ENCODE measurements at regions not wholly inside any gene's neighbourhood (a gene's known extent, or its start where the extent isn't known, plus 50 kb on each side); places are given as distances from the start of the nearest gene placed in this dataset.
"Not testable (repeated sequence)": the region's sequence is repeated elsewhere in the genome, so short reads cannot be mapped to it uniquely, and the experiment has no call there.

GRCh38 chr3:165635791-165636683 lies 201.2 kb downstream of the BCHE start:
- DNase-seq (ENCODE audit: low read depth): no peak

GRCh38 chr3:165624761-165625160 lies 212.5 kb downstream of the BCHE start:
- DNase-seq (ENCODE audit: low read depth): no peak

- no peak for DNase-seq (ENCODE audit: low read depth)
Observed at GRCh38 chr3:165622356-165622755, 214.9 kb downstream of the BCHE start.

GRCh38 chr3:165619069-165619468 lies 218.2 kb downstream of the BCHE start:
- no peak for DNase-seq (ENCODE audit: low read depth)

- no peak for DNase-seq (ENCODE audit: low read depth)
Observed at GRCh38 chr3:165617134-165617533, 220.1 kb downstream of the BCHE start.

GRCh38 chr3:165614337-165614736 lies 222.9 kb downstream of the BCHE start:
- no peak for DNase-seq (ENCODE audit: low read depth)

GRCh38 chr3:165613014-165613413 lies 224.2 kb downstream of the BCHE start:
- DNase-seq (ENCODE audit: low read depth): no peak

GRCh38 chr3:165607221-165607620 lies 230.0 kb downstream of the BCHE start:
- DNase-seq (ENCODE audit: low read depth): no peak

- no peak for DNase-seq (ENCODE audit: low read depth)
Observed at GRCh38 chr3:165603196-165603595, 234.0 kb downstream of the BCHE start.

- DNase-seq (ENCODE audit: low read depth): not testable (repeated sequence)
Observed at GRCh38 chr3:165572566-165572965, 264.7 kb downstream of the BCHE start.

GRCh38 chr3:165568907-165569462 lies 268.2 kb downstream of the BCHE start:
- DNase-seq (ENCODE audit: low read depth): no peak

GRCh38 chr3:165555785-165556184 lies 281.4 kb downstream of the BCHE start:
- no peak for DNase-seq (ENCODE audit: low read depth)

GRCh38 chr3:165553371-165553770 lies 283.9 kb downstream of the BCHE start:
- no peak for DNase-seq (ENCODE audit: low read depth)

- DNase-seq (ENCODE audit: low read depth): no peak
Observed at GRCh38 chr3:165549665-165550064, 287.6 kb downstream of the BCHE start.

GRCh38 chr3:165549037-165549436 lies 288.2 kb downstream of the BCHE start:
- no peak for DNase-seq (ENCODE audit: low read depth)

GRCh38 chr3:165545059-165545458 lies 292.2 kb downstream of the BCHE start:
- DNase-seq (ENCODE audit: low read depth): no peak

- DNase-seq (ENCODE audit: low read depth): no peak
Observed at GRCh38 chr3:165544432-165544831, 292.8 kb downstream of the BCHE start.

GRCh38 chr3:165538166-165538565 lies 299.1 kb downstream of the BCHE start:
- DNase-seq (ENCODE audit: low read depth): no peak

- DNase-seq (ENCODE audit: low read depth): no peak
Observed at GRCh38 chr3:165532851-165533250, 304.4 kb downstream of the BCHE start.

- no peak for DNase-seq (ENCODE audit: low read depth)
Observed at GRCh38 chr3:165529451-165529850, 307.8 kb downstream of the BCHE start.

GRCh38 chr3:165526367-165526766 lies 310.9 kb downstream of the BCHE start:
- DNase-seq (ENCODE audit: low read depth): no peak

GRCh38 chr3:165523801-165524200 lies 313.4 kb downstream of the BCHE start:
- no peak for DNase-seq (ENCODE audit: low read depth)

- DNase-seq (ENCODE audit: low read depth): no peak
Observed at GRCh38 chr3:165522386-165522785, 314.8 kb downstream of the BCHE start.

Data from EH (cell line).